Epithelial cell of proximal tubule (primary cell): ENCODE measurements at regions not wholly inside any gene's neighbourhood (a gene's known extent, or its start where the extent isn't known, plus 50 kb on each side); places are given as distances from the start of the nearest gene placed in this dataset.
A peak's percentile ranks its signal among the peaks of the same experiment; 100 is the strongest.
"Not testable (repeated sequence)": the region's sequence is repeated elsewhere in the genome, so short reads cannot be mapped to it uniquely, and the experiment has no call there.

Source experiments
- DNase-seq: peaks from one replicate; pipeline ENCODE4 v3.0.0-alpha.2; 2011; ENCODE audit warnings: low read depth
- H3K4me3 ChIP-seq: 2 replicates; pipeline ENCODE4 v1.5.1; 2011; ENCODE audit warnings: low read depth, mild to moderate bottlenecking, low read length
- TF ChIP-seq, protein P1 (sequence below): conservative IDR thresholded peaks from 2 replicates; pipeline ENCODE4 v1.5.1; 2012; ENCODE audit warnings: low read depth, mild to moderate bottlenecking, low read length

DNA sequence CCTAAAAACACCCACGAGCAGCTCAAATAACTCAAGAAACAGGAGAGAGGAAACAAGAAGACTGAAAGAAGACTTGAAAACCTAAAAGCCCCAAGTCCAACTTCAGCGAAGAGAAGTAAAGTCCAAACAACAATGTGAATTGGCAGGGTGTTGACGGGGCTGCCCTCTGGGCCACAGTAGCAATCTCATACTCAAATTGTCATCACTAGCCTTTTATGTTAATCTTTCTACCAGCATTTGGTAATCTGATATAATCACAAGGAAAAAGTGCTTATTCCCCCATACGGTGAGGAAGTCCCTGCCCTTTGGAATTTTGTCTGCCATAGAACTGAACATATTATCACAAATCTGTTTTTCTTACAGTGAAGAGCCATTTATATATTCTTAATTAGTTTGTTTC lies 51.5 kb upstream of the IFNE start:
- H3K4me3 ChIP-seq = no peak overlapping the region
- DNase-seq = no peak
- TF ChIP-seq, protein P1, sequence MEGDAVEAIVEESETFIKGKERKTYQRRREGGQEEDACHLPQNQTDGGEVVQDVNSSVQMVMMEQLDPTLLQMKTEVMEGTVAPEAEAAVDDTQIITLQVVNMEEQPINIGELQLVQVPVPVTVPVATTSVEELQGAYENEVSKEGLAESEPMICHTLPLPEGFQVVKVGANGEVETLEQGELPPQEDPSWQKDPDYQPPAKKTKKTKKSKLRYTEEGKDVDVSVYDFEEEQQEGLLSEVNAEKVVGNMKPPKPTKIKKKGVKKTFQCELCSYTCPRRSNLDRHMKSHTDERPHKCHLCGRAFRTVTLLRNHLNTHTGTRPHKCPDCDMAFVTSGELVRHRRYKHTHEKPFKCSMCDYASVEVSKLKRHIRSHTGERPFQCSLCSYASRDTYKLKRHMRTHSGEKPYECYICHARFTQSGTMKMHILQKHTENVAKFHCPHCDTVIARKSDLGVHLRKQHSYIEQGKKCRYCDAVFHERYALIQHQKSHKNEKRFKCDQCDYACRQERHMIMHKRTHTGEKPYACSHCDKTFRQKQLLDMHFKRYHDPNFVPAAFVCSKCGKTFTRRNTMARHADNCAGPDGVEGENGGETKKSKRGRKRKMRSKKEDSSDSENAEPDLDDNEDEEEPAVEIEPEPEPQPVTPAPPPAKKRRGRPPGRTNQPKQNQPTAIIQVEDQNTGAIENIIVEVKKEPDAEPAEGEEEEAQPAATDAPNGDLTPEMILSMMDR = no peak

DNA sequence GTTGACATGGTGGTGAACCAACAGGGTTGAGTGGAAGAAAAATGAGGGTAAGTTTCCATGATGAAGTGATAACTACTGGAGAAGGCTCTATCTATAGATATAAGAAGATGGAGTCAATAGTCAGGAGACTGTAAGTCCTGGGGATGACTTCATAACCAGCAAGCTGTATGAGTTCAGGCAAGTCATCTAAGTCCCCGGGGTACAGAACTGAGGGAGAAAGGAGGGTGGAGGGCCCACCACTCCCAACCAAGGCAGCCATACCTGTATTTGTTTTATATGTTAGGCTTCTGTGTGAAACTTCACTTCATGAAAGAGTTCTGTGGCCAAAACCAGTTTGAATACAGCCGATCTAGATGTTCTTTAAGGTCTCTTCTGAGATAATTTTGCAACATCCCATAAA lies 53.3 kb upstream of the IFNE start:
- no peak overlapping the region for H3K4me3 ChIP-seq
- DNase-seq = no peak
- TF ChIP-seq, protein P1 = no peak

DNA sequence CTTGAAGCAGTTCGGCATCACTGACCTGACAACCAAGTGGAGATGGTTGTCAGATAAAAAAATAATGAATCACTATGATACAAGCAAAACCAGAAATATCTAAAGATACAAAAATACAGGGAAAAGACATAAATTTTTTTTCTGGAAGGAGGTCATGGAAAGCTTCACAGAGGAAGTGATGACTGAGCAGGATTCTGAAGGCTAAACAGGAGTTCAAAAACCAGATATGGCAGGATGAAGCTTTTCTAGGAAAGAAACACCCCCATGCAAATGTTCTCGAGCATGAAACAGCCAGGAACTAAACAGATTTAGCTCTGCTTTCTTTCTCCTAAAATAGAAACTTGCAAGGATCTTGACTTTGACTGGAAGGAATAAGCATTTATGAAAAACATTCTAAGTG lies 60.7 kb upstream of the IFNE start:
- TF ChIP-seq, protein P1 = no peak
- no peak for DNase-seq
- no peak overlapping the region for H3K4me3 ChIP-seq

DNA sequence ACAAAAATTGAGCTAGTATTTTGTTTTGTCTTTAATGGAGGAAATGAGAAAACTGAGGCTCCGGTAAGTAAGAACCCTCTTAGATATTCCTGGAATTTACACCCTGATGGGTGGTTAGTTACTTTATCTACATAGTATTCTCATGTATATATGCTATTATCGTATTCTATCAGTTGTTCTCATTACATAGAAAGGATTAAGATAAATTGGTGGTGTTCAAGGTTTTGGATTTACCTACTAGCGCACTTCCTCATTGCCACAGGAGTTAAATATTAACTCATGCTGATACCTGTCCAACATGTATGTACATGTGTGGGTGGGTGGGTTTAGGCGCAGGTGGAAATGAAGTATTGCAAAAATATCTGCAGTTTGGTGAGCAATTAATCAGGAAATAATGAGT lies 61.1 kb upstream of the IFNE start:
- TF ChIP-seq, protein P1 = no peak
- no peak for DNase-seq
- no peak overlapping the region for H3K4me3 ChIP-seq

DNA sequence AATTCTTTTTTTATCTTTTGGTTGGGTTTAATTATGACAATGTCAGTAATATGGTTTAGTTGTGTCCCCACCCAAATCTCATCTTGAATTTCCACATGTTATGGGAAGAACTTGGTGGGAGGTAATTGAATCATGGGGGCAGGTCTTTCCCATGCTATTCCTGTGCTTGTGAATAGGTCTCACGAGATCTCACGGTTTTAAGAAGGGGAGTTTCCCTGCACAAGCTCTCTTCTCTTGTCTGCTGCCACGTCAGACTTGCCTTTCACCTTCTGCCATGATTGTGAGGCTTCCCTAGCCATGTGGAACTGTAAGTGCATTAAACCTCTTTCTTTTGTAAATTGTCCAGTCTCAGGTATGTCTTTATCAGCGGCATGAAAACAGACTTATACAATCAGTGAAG lies 61.7 kb upstream of the IFNE start:
- not testable (repeated sequence) for DNase-seq, H3K4me3 ChIP-seq

DNA sequence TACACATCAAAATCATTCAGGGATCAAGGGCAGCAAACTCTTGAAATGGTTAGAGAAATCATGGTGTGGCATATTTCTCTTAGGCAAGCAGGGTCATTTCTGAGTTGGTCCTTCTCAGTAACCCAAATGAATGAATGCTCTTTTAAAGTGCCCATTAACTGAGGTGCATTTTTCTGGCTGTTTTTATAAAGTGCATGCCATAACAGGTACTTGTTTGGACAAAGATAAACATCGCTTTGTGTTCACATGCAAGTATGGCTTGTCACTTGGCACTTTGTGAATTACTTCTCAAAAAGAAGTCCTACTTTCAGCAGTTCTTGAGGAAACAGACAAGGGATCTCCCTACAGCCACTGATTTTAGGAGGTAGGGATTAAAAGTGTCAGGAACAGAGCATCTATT lies 64.8 kb upstream of the IFNE start:
- no peak overlapping the region for H3K4me3 ChIP-seq
- no peak for DNase-seq
- TF ChIP-seq, protein P1 = no peak

DNA sequence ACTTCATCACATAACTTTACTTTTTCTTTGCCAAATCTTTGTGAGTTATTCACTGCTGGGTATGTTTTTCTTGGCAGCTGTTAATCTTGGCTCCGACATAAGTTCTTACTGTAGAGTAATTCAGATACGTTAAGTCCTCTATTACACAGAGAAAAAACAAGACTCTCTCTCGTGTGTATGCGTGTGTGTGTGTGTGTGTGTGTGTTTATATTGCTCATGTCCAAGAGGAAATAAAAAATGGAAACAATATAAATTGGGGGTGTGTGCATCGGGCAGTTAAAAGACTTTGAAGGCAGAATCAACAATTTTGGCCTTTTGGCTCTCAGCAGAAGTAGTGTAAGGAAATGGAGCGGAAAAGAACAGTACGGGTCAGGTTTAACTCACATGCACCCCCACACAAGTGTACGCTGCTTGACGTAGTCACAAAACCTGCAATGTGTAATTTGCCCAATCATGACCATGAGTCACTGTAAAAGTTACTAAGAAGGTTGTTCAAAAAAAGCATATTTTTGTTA lies 67.2 kb upstream of the IFNE start:
- TF ChIP-seq, protein P1 = no peak
- DNase-seq = peak; percentile 87
- H3K4me3 ChIP-seq = peak overlapping the region; percentile 7

DNA sequence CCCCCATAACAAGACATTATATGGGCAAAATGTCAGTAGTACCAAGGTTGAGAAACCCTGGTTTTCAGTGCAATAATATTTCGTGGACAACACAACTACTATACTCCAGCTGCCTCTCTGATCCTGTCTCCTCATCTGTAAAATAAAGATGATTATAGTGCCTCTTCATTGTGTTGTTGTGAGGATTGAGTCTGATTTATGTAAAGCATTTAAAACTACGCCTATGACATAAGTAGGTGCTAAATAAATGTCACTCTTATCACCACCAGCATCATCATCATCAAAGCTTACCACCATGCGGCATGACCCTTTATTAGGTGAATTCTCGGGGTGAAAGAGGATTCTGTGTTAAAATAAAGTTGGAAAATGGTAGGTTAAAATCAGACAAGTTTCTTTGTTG lies 67.8 kb upstream of the IFNE start:
- TF ChIP-seq, protein P1 = no peak
- no peak for DNase-seq
- H3K4me3 ChIP-seq = peak overlapping the region; percentile 7
